OCI-LY7 (cell line): ENCODE measurements at regions not wholly inside any gene's neighbourhood (a gene's known extent, or its start where the extent isn't known, plus 50 kb on each side); places are given as distances from the start of the nearest gene placed in this dataset.

Experiments used
- BruUV-seq: library from RNA; stranded (reverse); fragments of 400-500 nt; replicated peaks from 2 replicates; lab custom pipeline; 2021; lab: Mats Ljungman, UMichigan
- CTCF ChIA-PET: fragments of 300-600 bp; sonication (Branson Sonifier 250); formaldehyde crosslinking; loops from one replicate; lab custom pipeline; 2022; ENCODE audit warnings: antibody characterized with exemption; ENCODE audit not compliant: unreplicated experiment; lab: Charles Lee
- POLR2A ChIA-PET: fragments of 300-600 bp; sonication (Branson Sonifier 250); formaldehyde crosslinking; loops from one replicate; lab custom pipeline; 2022; ENCODE audit warnings: antibody characterized with exemption; lab: Charles Lee
- DNase-seq: peaks from one replicate; pipeline ENCODE4 v3.0.0-alpha.2; 2015; ENCODE audit warnings: low spot score
- H2AFZ ChIP-seq: fragments of 200-600 bp; sonication (generic), shearing (Covaris generic); 2 replicates; pipeline ENCODE4 v1.6.1; 2014; ENCODE audit warnings: mild to moderate bottlenecking, antibody characterized with exemption, low read length, moderate library complexity
- H3K27ac ChIP-seq: fragments of 200-600 bp; sonication (generic); 2 replicates; pipeline ENCODE4 v1.5.1; 2014; ENCODE audit warnings: mixed run types, low read depth, mild to moderate bottlenecking, moderate library complexity, low read length, inconsistent platforms; ENCODE audit not compliant: poor library complexity, severe bottlenecking
- H3K36me3 ChIP-seq: fragments of 200-600 bp; sonication (generic); 2 replicates; pipeline ENCODE4 v1.6.1; 2014; ENCODE audit warnings: mild to moderate bottlenecking, antibody characterized with exemption, low read length, moderate library complexity, mixed read lengths; ENCODE audit not compliant: insufficient read depth
- H3K4me1 ChIP-seq: fragments of 200-600 bp; sonication (generic); 2 replicates; pipeline ENCODE4 v1.5.1; 2014; ENCODE audit warnings: mild to moderate bottlenecking, low read length; ENCODE audit not compliant: insufficient read depth, poor library complexity, severe bottlenecking
- H3K4me2 ChIP-seq: fragments of 200-600 bp; sonication (generic); 2 replicates; pipeline ENCODE4 v1.6.1; 2014; ENCODE audit warnings: mild to moderate bottlenecking, low read length
- H3K4me3 ChIP-seq: fragments of 200-600 bp; sonication (generic); 2 replicates; pipeline ENCODE4 v1.5.1; 2014; ENCODE audit warnings: mild to moderate bottlenecking, low read depth, low read length; ENCODE audit not compliant: poor library complexity, severe bottlenecking
- H3K79me2 ChIP-seq: fragments of 200-600 bp; sonication (generic); 2 replicates; pipeline ENCODE4 v1.6.1; 2016; ENCODE audit warnings: low read depth, mild to moderate bottlenecking, low read length, moderate library complexity, mixed read lengths; ENCODE audit not compliant: insufficient read depth
- H3K9me2 ChIP-seq: fragments of 200-600 bp; sonication (generic); 2 replicates; pipeline ENCODE4 v1.6.1; 2016; ENCODE audit warnings: mild to moderate bottlenecking, low read length, mixed read lengths; ENCODE audit not compliant: insufficient read depth
- H3K9me3 ChIP-seq: fragments of 200-600 bp; sonication (generic); 2 replicates; pipeline ENCODE4 v1.6.1; 2014; ENCODE audit warnings: mild to moderate bottlenecking, mixed run types, low read length, mixed read lengths
- H4K20me1 ChIP-seq: fragments of 200-600 bp; sonication (generic); 2 replicates; pipeline ENCODE4 v1.6.1; 2014; ENCODE audit warnings: mild to moderate bottlenecking, antibody characterized with exemption, low read length, moderate library complexity, mixed read lengths; ENCODE audit not compliant: insufficient read depth
- EZH2phosphoT487 ChIP-seq: fragments of 200-600 bp; sonication (generic); IDR thresholded peaks from 2 replicates; pipeline ENCODE4 v1.6.1; 2018; ENCODE audit warnings: low read depth, borderline replicate concordance, mild to moderate bottlenecking, mixed run types, antibody characterized with exemption, low read length, moderate library complexity, mixed read lengths
- intact Hi-C: fragments of 100-400 bp; cut with micrococcal nuclease; formaldehyde crosslinking; loops from one replicate; pipeline ENCODE4 v1.10.0; 2022; ENCODE audit not compliant: unreplicated experiment
- TF ChIP-seq, protein P1 (sequence below): fragments of 200-600 bp; sonication (generic); conservative IDR thresholded peaks from 2 replicates; pipeline ENCODE4 v1.5.1; 2014; ENCODE audit warnings: mild to moderate bottlenecking, antibody characterized with exemption, low read length, moderate library complexity, mixed read lengths

GRCh38 chr2:47639467-47639866 is 68.7 kb upstream of the KCNK12 start:
- no TSS peak for BruUV-seq
- CTCF ChIA-PET, result interaction anchor here (0.6 kb wide), 1 partner anchor 132 kb away, joined by 3 read pairs; no protein-coding TSS in a partner anchor
- intact Hi-C loops, result no loop called here

GRCh38 chr2:47638430-47638829 is 67.6 kb upstream of the KCNK12 start:
- no peaks in the 10 kb centered on the region for H3K79me2 ChIP-seq
- peaks cover 34% of the 10 kb centered on the region for H3K4me1 ChIP-seq
- no peak overlapping the region for H2AFZ ChIP-seq
- H4K20me1 ChIP-seq, result no peaks in the 10 kb centered on the region
- no peak overlapping the region for H3K27ac ChIP-seq
- CTCF ChIA-PET, result no interaction called here
- H3K4me2 ChIP-seq, result no peak overlapping the region
- no peak overlapping the region for H3K4me3 ChIP-seq
- 0 out of 2 replicates have a peak, but pooled peaks cover 5% of the 10 kb centered on the region for H3K9me3 ChIP-seq
- intact Hi-C loops, result no loop called here
- DNase-seq, result no peak
- BruUV-seq, result no TSS peak
- TF ChIP-seq, protein P1, sequence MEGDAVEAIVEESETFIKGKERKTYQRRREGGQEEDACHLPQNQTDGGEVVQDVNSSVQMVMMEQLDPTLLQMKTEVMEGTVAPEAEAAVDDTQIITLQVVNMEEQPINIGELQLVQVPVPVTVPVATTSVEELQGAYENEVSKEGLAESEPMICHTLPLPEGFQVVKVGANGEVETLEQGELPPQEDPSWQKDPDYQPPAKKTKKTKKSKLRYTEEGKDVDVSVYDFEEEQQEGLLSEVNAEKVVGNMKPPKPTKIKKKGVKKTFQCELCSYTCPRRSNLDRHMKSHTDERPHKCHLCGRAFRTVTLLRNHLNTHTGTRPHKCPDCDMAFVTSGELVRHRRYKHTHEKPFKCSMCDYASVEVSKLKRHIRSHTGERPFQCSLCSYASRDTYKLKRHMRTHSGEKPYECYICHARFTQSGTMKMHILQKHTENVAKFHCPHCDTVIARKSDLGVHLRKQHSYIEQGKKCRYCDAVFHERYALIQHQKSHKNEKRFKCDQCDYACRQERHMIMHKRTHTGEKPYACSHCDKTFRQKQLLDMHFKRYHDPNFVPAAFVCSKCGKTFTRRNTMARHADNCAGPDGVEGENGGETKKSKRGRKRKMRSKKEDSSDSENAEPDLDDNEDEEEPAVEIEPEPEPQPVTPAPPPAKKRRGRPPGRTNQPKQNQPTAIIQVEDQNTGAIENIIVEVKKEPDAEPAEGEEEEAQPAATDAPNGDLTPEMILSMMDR, result no peak
- TF ChIP-seq EZH2phosphoT487, result no peak
- no peaks in the 10 kb centered on the region for H3K36me3 ChIP-seq
- no peaks in the 10 kb centered on the region for H3K9me2 ChIP-seq
- POLR2A ChIA-PET, result interaction anchor here (0.7 to 0.8 kb wide), 2 partner anchors 14 to 17 kb away, joined by 3 read pairs; no protein-coding TSS in a partner anchor

More at GRCh38 chr2:47639467-47639866, 68.7 kb upstream of the KCNK12 start:
- Histone ChIP-seq H3K9me3 (0 out of 2 replicates have a peak, but pooled peaks cover 5% of the 10 kb centered on the region), H3K9me2 (no peaks in the 10 kb centered on the region), H3K27ac (no peak overlapping the region), H3K4me3 (no peak overlapping the region), H3K4me2 (no peak overlapping the region), H4K20me1 (no peaks in the 10 kb centered on the region), H3K4me1 (peaks cover 45% of the 10 kb centered on the region), H3K36me3 (no peaks in the 10 kb centered on the region), H3K79me2 (no peaks in the 10 kb centered on the region), H2AFZ (no peak overlapping the region)
- POLR2A ChIA-PET, result interaction anchor here (0.6 to 1.2 kb wide), 4 partner anchors 9 to 1335 kb away, joined by 3 to 4 read pairs (median 4); no protein-coding TSS in a partner anchor
- no peak for DNase-seq
- TF ChIP-seq EZH2phosphoT487, result no peak
- TF ChIP-seq, protein P1, result no peak

DNA sequence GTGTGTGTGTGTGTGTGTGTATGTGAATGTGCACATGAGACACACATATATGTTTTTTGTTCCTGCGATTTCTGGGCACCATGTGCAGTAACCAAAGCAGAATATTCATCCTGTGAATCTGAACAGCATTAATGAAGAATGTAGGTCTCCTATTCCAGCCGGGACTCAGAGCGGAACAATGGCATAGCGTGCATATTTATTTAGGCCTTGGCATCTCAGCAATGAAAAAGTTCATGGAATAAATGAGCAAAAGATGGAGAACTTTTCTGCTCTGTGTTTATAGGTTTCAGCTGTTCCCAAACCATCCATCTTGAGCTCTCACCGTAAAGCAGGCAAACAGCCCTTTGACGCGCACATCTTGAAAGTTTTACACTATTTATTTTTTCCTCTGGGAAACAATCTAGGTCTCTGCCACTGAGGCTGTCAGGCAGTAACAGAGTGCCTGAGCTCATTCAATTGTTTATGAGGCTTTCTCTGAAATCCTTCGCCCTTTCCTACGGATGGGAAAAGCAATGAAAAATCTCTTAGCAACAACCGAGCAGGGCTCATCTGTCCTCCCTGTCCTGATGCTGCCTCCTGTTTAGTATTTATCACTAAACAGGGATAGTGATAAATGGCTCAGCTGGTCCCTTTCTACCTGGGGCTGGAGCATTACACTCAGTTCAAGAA is 65.9 kb upstream of the KCNK12 start:
- H3K79me2 ChIP-seq, result no peaks in the 10 kb centered on the region
- intact Hi-C loops, result no loop called here
- 0 out of 2 replicates have a peak, but pooled peaks cover 5% of the 10 kb centered on the region for H3K9me3 ChIP-seq
- no peak for TF ChIP-seq EZH2phosphoT487
- TF ChIP-seq, protein P1, result no peak
- ChIA-PET CTCF (no interaction called here), POLR2A (interaction anchor here (0.6 to 1.5 kb wide), 2 partner anchors 13 to 252 kb away, joined by 5 to 6 read pairs; no protein-coding TSS in a partner anchor)
- no peak overlapping the region for H3K4me3 ChIP-seq
- H3K4me2 ChIP-seq, result no peak overlapping the region
- H4K20me1 ChIP-seq, result no peaks in the 10 kb centered on the region
- BruUV-seq, result no TSS peak
- H3K9me2 ChIP-seq, result no peaks in the 10 kb centered on the region
- no peaks in the 10 kb centered on the region for H3K36me3 ChIP-seq
- H3K27ac ChIP-seq, result no peak overlapping the region
- peaks cover 17% of the 10 kb centered on the region for H3K4me1 ChIP-seq
- no peak overlapping the region for H2AFZ ChIP-seq
- DNase-seq, result no peak
